Smooth muscle cell (in vitro differentiated cells): ENCODE measurements at regions not wholly inside any gene's neighbourhood (a gene's known extent, or its start where the extent isn't known, plus 50 kb on each side); places are given as distances from the start of the nearest gene placed in this dataset.
A peak's percentile ranks its signal among the peaks of the same experiment; 100 is the strongest.

ENCODE experiments used
- DNase-seq: peaks from one replicate; lab custom pipeline; 2025; ENCODE audit not compliant: unreplicated experiment; lab: John Stamatoyannopoulos, UW
- H2AFZ ChIP-seq: fragments of 200-600 bp; sonication (generic); 2 replicates; pipeline ENCODE4 v1.6.0; 2016; ENCODE audit warnings: antibody characterized with exemption, low read depth, mild to moderate bottlenecking
- H3F3A ChIP-seq: fragments of 200-600 bp; sonication (generic); 2 replicates; pipeline ENCODE4 v1.6.0; 2017; ENCODE audit warnings: antibody characterized with exemption, low read depth
- H3K27ac ChIP-seq: fragments of 200-600 bp; sonication (generic); 2 replicates; pipeline ENCODE4 v1.5.1; 2016; ENCODE audit warnings: low read depth, mild to moderate bottlenecking
- H3K27me3 ChIP-seq: fragments of 200-600 bp; sonication (generic); 2 replicates; pipeline ENCODE4 v1.6.1; 2016; ENCODE audit warnings: low read depth, mild to moderate bottlenecking
- H3K36me3 ChIP-seq: fragments of 200-600 bp; sonication (generic); 2 replicates; pipeline ENCODE4 v1.5.1; 2016; ENCODE audit warnings: low read depth
- H3K4me1 ChIP-seq: fragments of 200-600 bp; sonication (generic); 2 replicates; pipeline ENCODE4 v1.5.1; 2016; ENCODE audit warnings: low read depth
- H3K4me2 ChIP-seq: fragments of 200-600 bp; sonication (generic); 2 replicates; pipeline ENCODE4 v1.6.0; 2016; ENCODE audit warnings: mild to moderate bottlenecking
- H3K4me3 ChIP-seq: fragments of 200-600 bp; sonication (generic); 2 replicates; pipeline ENCODE4 v1.5.1; 2016; ENCODE audit warnings: mild to moderate bottlenecking
- H3K79me2 ChIP-seq: fragments of 200-600 bp; sonication (generic); 2 replicates; pipeline ENCODE4 v1.6.0; 2016; ENCODE audit warnings: low read depth, mild to moderate bottlenecking
- H3K9ac ChIP-seq: fragments of 200-600 bp; sonication (generic); 2 replicates; pipeline ENCODE4 v1.6.0; 2016; ENCODE audit warnings: low read depth
- H3K9me3 ChIP-seq: fragments of 200-600 bp; sonication (generic); replicated peaks from 2 replicates; pipeline ENCODE4 v1.5.1; 2016; ENCODE audit warnings: low read depth
- H4K20me1 ChIP-seq: fragments of 200-600 bp; sonication (generic); 2 replicates; pipeline ENCODE4 v1.6.0; 2016; ENCODE audit warnings: low read depth
- CTCF ChIP-seq: fragments of 200-600 bp; sonication (generic); IDR thresholded peaks from 2 replicates; pipeline ENCODE4 v1.5.1; 2017; ENCODE audit warnings: borderline replicate concordance, mild to moderate bottlenecking, antibody characterized with exemption; ENCODE audit not compliant: insufficient read depth, poor library complexity, severe bottlenecking
- WGBS: methylation state at CpG from one replicate; pipeline ENCODE4 v1.1.7; 2016; ENCODE audit warnings: low lambda C conversion rate; 5-methylcytosine and 5-hydroxymethylcytosine counted together

GRCh38 chr2:190765386-190766173 is 115.0 kb upstream of the GLS start:
- no peaks in the 10 kb centered on the region for H3K27me3 ChIP-seq
- H4K20me1 ChIP-seq, result no peaks in the 10 kb centered on the region
- peak overlapping the region; percentile 45 for H3K27ac ChIP-seq
- no peaks in the 10 kb centered on the region for H3K9me3 ChIP-seq
- H3K4me2 ChIP-seq, result peak overlapping the region; percentile 38
- no peak overlapping the region for H3K4me3 ChIP-seq
- H3K4me1 ChIP-seq, result peaks cover 4% of the 10 kb centered on the region
- H3F3A ChIP-seq, result peaks cover 4% of the 10 kb centered on the region
- no peak overlapping the region for H2AFZ ChIP-seq
- WGBS, result 60% methylated on average over 7 of the region's 7 CpGs
- no peaks in the 10 kb centered on the region for H3K79me2 ChIP-seq
- H3K9ac ChIP-seq, result no peak overlapping the region
- TF ChIP-seq CTCF, result no peak
- no peaks in the 10 kb centered on the region for H3K36me3 ChIP-seq
- DNase-seq, result no peak

GRCh38 chr2:190766174-190766572 is 114.4 kb upstream of the GLS start:
- Histone ChIP-seq H3K27me3 (no peaks in the 10 kb centered on the region), H2AFZ (no peak overlapping the region), H3K9ac (no peak overlapping the region), H3K4me1 (peaks cover 4% of the 10 kb centered on the region), H3K36me3 (no peaks in the 10 kb centered on the region), H3K79me2 (no peaks in the 10 kb centered on the region), H3K4me3 (no peak overlapping the region), H3K27ac (peak overlapping the region; percentile 45), H3K4me2 (peak overlapping the region; percentile 38), H3F3A (peaks cover 4% of the 10 kb centered on the region), H3K9me3 (no peaks in the 10 kb centered on the region), H4K20me1 (no peaks in the 10 kb centered on the region)
- no peak for TF ChIP-seq CTCF
- 84% methylated on average over 3 of the region's 3 CpGs for WGBS
- no peak for DNase-seq

- no peak overlapping the region for H2AFZ ChIP-seq
- H3K79me2 ChIP-seq, result no peaks in the 10 kb centered on the region
- H3K4me2 ChIP-seq, result peak overlapping the region; percentile 38
- H3K36me3 ChIP-seq, result no peaks in the 10 kb centered on the region
- H3K4me1 ChIP-seq, result peaks cover 4% of the 10 kb centered on the region
- H3K9ac ChIP-seq, result no peak overlapping the region
- H4K20me1 ChIP-seq, result no peaks in the 10 kb centered on the region
- no peak for TF ChIP-seq CTCF
- no peak for DNase-seq
- H3K9me3 ChIP-seq, result no peaks in the 10 kb centered on the region
- H3K27ac ChIP-seq, result peak overlapping the region; percentile 45
- WGBS, result 74% methylated on average over 2 of the region's 2 CpGs
- peaks cover 4% of the 10 kb centered on the region for H3F3A ChIP-seq
- H3K4me3 ChIP-seq, result no peak overlapping the region
- H3K27me3 ChIP-seq, result no peaks in the 10 kb centered on the region
These were observed 114.0 kb upstream of the GLS start for GRCh38 chr2:190766595-190766994.

- no peak for TF ChIP-seq CTCF
- WGBS, result 78% methylated on average over 3 of the region's 3 CpGs
These were observed 112.8 kb upstream of the GLS start for GRCh38 chr2:190767821-190768220.

More at GRCh38 chr2:190767821-190768220, 112.8 kb upstream of the GLS start:
- no peak for DNase-seq
- Histone ChIP-seq H3K9ac (no peak overlapping the region), H2AFZ (no peak overlapping the region), H4K20me1 (no peaks in the 10 kb centered on the region), H3K4me3 (no peak overlapping the region), H3K79me2 (no peaks in the 10 kb centered on the region), H3K4me1 (peaks cover 4% of the 10 kb centered on the region), H3K9me3 (no peaks in the 10 kb centered on the region), H3K4me2 (no peak overlapping the region), H3F3A (peaks cover 4% of the 10 kb centered on the region), H3K27me3 (no peaks in the 10 kb centered on the region), H3K36me3 (no peaks in the 10 kb centered on the region), H3K27ac (no peak overlapping the region)
